Epithelial cell of esophagus (primary cell): ENCODE measurements at regions not wholly inside any gene's neighbourhood (a gene's known extent, or its start where the extent isn't known, plus 50 kb on each side); places are given as distances from the start of the nearest gene placed in this dataset.

Source experiments
- DNase-seq: peaks from one replicate; pipeline ENCODE4 v3.0.0; 2010; ENCODE audit warnings: low read depth
- H3K4me3 ChIP-seq: 2 replicates; pipeline ENCODE4 v1.5.1; 2011; ENCODE audit warnings: mild to moderate bottlenecking, low read length, control low read depth
- CTCF ChIP-seq: IDR thresholded peaks from 2 replicates; pipeline ENCODE4 v1.5.1; 2011; ENCODE audit warnings: low read depth, mild to moderate bottlenecking, low read length, control low read depth, inconsistent platforms; ENCODE audit not compliant: insufficient read depth; ENCODE audit errors: missing control alignments

- no peak overlapping the region for H3K4me3 ChIP-seq
- DNase-seq, result no peak
- no peak for TF ChIP-seq CTCF
These were observed 77.0 kb downstream of the SPRY2 start for GRCh38 chr13:80263745-80264513.

- no peak overlapping the region for H3K4me3 ChIP-seq
- no peak for TF ChIP-seq CTCF
- DNase-seq, result no peak
These were observed 78.8 kb downstream of the SPRY2 start for GRCh38 chr13:80262051-80262695.

DNA sequence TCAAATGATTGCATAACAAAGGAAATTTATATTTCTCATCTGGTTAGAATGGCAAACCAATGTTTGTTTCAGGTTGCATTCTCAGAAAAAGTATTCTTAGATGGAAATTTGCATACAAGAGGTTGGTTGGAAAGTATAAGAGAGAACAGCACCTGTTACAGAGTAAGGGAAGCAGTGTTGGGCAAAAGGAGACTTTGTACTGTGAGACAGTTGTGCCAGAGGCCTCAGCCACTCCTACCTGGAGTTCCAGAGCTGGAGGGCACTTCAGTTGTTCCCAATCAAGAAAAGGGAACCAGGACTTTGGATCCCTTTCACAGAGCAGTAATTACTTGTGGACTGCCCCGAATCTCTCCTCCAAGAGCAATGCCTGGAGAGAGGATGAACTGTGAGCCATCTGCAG is 81.8 kb downstream of the SPRY2 start:
- no peak overlapping the region for H3K4me3 ChIP-seq
- TF ChIP-seq CTCF, result no peak
- DNase-seq, result no peak

DNA sequence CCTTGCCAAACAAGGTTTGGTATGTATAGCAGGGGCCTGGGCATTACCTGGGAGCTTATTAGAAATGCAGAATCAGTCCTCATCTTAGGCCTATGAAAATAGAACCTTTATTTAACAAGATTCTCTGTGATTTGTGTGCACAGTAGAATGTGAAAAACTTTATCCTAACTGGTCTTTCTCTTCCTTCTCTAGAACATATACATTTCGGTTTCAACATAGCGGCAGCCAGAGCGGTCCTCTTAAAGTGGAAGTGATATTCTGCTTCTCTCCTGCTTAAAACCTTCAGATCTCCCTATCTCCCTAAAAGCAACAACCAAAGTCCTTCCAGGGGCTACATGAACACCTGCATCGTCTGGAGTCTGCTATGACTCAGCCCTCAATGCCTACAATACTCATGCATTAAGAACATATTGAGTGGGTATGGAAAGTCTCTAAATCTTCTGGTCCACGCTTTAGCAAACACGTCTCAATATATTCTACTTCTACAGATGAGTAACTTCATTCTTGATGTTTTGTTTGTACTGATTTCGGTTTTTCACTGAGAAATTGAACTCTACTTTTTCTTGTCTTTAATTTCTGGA is 84.5 kb downstream of the SPRY2 start:
- H3K4me3 ChIP-seq, result no peak overlapping the region
- peak; percentile 10 for DNase-seq
- no peak for TF ChIP-seq CTCF

- TF ChIP-seq CTCF, result no peak
- DNase-seq, result peak; percentile 5
- no peak overlapping the region for H3K4me3 ChIP-seq
These were observed 85.0 kb downstream of the SPRY2 start for GRCh38 chr13:80255946-80256345.

DNA sequence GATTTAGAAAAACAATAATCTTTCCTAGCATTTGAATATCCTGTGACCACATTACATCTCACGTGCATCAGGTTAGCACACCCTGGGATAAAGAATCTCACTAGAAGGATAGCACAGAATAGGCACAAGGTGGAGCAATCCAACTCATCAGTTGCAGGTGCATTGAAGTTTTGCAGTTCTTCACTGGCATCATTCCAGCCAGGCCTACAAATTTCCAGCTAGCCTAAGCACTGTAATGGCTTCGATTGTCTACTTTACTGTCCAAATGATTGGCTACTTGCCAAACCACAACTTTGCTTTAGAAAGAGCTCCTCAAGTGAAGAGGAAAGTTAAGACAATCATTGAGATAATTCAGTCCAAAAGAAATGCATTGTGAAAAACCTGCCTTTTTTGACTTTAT is 89.5 kb downstream of the SPRY2 start:
- no peak for TF ChIP-seq CTCF
- no peak overlapping the region for H3K4me3 ChIP-seq
- DNase-seq, result peak; percentile 38

DNA sequence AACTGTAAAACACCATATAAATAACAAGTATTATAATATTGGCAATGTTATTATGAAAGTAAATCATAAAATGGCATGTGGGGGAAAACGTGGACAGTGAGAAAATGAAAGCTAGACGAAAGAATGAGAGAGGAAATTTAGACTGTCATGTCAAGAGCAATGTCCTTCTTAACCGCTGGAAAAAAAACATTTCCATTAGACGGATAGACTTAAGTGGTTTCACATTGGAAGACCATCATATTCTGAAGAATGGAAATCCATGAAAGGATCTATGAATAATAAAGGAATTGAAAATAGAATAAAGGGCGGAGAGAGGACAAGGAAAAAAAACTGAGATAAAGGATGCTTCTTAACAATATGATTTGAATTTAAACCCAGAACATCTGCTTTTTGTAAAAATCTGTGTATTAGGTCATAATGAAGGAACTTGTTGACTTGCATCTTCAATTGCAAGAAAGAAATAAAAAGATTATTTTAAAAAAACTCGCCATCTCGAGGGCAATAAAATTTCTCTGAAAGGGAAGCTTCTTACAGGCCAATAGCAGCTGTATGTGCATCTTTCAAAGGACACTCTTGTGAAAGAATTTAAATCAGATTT is 90.6 kb downstream of the SPRY2 start:
- no peak overlapping the region for H3K4me3 ChIP-seq
- TF ChIP-seq CTCF, result no peak
- DNase-seq, result no peak
